Stimulated activated CD4-positive, alpha-beta T cell treated with anti-CD3 and anti-CD28 coated beads, Interleukin-4, amount 100 ng/mL, for 1 hour (primary cell): ENCODE measurements at regions not wholly inside any gene's neighbourhood (a gene's known extent, or its start where the extent isn't known, plus 50 kb on each side); places are given as distances from the start of the nearest gene placed in this dataset.
"Not testable (repeated sequence)": the region's sequence is repeated elsewhere in the genome, so short reads cannot be mapped to it uniquely, and the experiment has no call there.

Experiments used
- DNase-seq: peaks from one replicate; pipeline ENCODE4 v3.0.0-alpha.2; 2020

- no peak for DNase-seq
Observed at GRCh38 chr5:99686538-99686937, 757.7 kb upstream of the CHD1 start.

GRCh38 chr5:99675974-99676373 is 747.2 kb upstream of the CHD1 start:
- DNase-seq = no peak

GRCh38 chr5:99674101-99674500 is 745.3 kb upstream of the CHD1 start:
- DNase-seq = no peak

- no peak for DNase-seq
Observed at GRCh38 chr5:99664972-99665371, 736.2 kb upstream of the CHD1 start.

- no peak for DNase-seq
Observed at GRCh38 chr5:99651298-99651697, 722.5 kb upstream of the CHD1 start.

- DNase-seq = no peak
Observed at GRCh38 chr5:99646011-99646647, 717.3 kb upstream of the CHD1 start.

- DNase-seq = no peak
Observed at GRCh38 chr5:99644822-99645221, 716.0 kb upstream of the CHD1 start.

GRCh38 chr5:99640646-99641045 is 711.8 kb upstream of the CHD1 start:
- DNase-seq = no peak

GRCh38 chr5:99639905-99640304 is 711.1 kb upstream of the CHD1 start:
- DNase-seq = no peak

GRCh38 chr5:99636663-99637062 is 707.9 kb upstream of the CHD1 start:
- DNase-seq = no peak

- DNase-seq = no peak
Observed at GRCh38 chr5:99621772-99622681, 693.2 kb upstream of the CHD1 start.

- no peak for DNase-seq
Observed at GRCh38 chr5:99617335-99617734, 688.5 kb upstream of the CHD1 start.

- no peak for DNase-seq
Observed at GRCh38 chr5:99614888-99615287, 686.1 kb upstream of the CHD1 start.

- DNase-seq = no peak
Observed at GRCh38 chr5:99607124-99607523, 678.3 kb upstream of the CHD1 start.

GRCh38 chr5:99605904-99606303 is 677.1 kb upstream of the CHD1 start:
- DNase-seq = no peak

- no peak for DNase-seq
Observed at GRCh38 chr5:99600952-99601351, 672.1 kb upstream of the CHD1 start.

GRCh38 chr5:99590806-99591205 is 662.0 kb upstream of the CHD1 start:
- DNase-seq = no peak

- no peak for DNase-seq
Observed at GRCh38 chr5:99589424-99589823, 660.6 kb upstream of the CHD1 start.

GRCh38 chr5:99587983-99588382 is 659.2 kb upstream of the CHD1 start:
- no peak for DNase-seq

GRCh38 chr5:99586878-99587277 is 658.1 kb upstream of the CHD1 start:
- no peak for DNase-seq

- DNase-seq = not testable (repeated sequence)
Observed at GRCh38 chr5:99581204-99581603, 652.4 kb upstream of the CHD1 start.

GRCh38 chr5:99562937-99563627 is 634.3 kb upstream of the CHD1 start:
- DNase-seq = not testable (repeated sequence)

- no peak for DNase-seq
Observed at GRCh38 chr5:99553211-99553810, 624.5 kb upstream of the CHD1 start.
